ENCODE measurements at regions not wholly inside any gene's neighbourhood (a gene's known extent, or its start where the extent isn't known, plus 50 kb on each side); places are given as distances from the start of the nearest gene placed in this dataset.
"Not testable (repeated sequence)": the region's sequence is repeated elsewhere in the genome, so short reads cannot be mapped to it uniquely, and the experiment has no call there.

- Histone ChIP-seq H3K36me3 (no peaks in the 10 kb centered on the region), H3K27me3 (no peaks in the 10 kb centered on the region), H3K9me3 (peaks cover 0 to 4% (median 0%) of the 10 kb centered on the region in 11 donors), H3K4me3 (no peak overlapping the region), H3K4me1 (peaks cover 0 to 4% (median 0%) of the 10 kb centered on the region in 9 donors), H3K27ac (no peak overlapping the region)
- intact Hi-C loops (cut with DNase I) = no loop called here
- 74 to 84% methylated on average over 3 of the region's 3 CpGs for WGBS, 2 donors
- no peak for TF ChIP-seq CTCF (IDR thresholded peaks at IDR 0.05)
- DNase-seq (no peak), ATAC-seq (no peak)
These were observed 419.8 kb downstream of the NSUN3 start for GRCh38 chr3:94482686-94483085.

GRCh38 chr3:94483403-94483802 is 420.5 kb downstream of the NSUN3 start:
- no peak for TF ChIP-seq CTCF (IDR thresholded peaks at IDR 0.05)
- no peak for DNase-seq
- H3K27me3 ChIP-seq = no peaks in the 10 kb centered on the region
- no peak overlapping the region for H3K4me3 ChIP-seq
- intact Hi-C loops (cut with DNase I) = no loop called here
- no peaks in the 10 kb centered on the region for H3K36me3 ChIP-seq
- H3K9me3 ChIP-seq = peaks cover 0 to 3% (median 0%) of the 10 kb centered on the region in 11 donors
- H3K27ac ChIP-seq = no peak overlapping the region
- peaks cover 0 to 4% (median 0%) of the 10 kb centered on the region in 9 donors for H3K4me1 ChIP-seq
- ATAC-seq = no peak
- WGBS, 2 donors = 66 to 88% methylated on average over 2 of the region's 2 CpGs

- no peak overlapping the region for H3K4me3 ChIP-seq
- H3K27me3 ChIP-seq = no peaks in the 10 kb centered on the region
- intact Hi-C loops (cut with DNase I) = no loop called here
- ATAC-seq (no peak), DNase-seq (no peak)
- no peaks in the 10 kb centered on the region for H3K9me3 ChIP-seq
- TF ChIP-seq CTCF (IDR thresholded peaks at IDR 0.05) = no peak
- no peaks in the 10 kb centered on the region for H3K36me3 ChIP-seq
- no peaks in the 10 kb centered on the region for H3K4me1 ChIP-seq
- no peak overlapping the region for H3K27ac ChIP-seq
These were observed 432.1 kb downstream of the NSUN3 start for GRCh38 chr3:94494992-94495391.

- DNase-seq (no peak), ATAC-seq (no peak)
- peaks cover 0 to 22% (median 5%) of the 10 kb centered on the region in 11 donors for H3K9me3 ChIP-seq
- H3K4me1 ChIP-seq = no peaks in the 10 kb centered on the region
- no peak for TF ChIP-seq CTCF (IDR thresholded peaks at IDR 0.05)
- no peak overlapping the region for H3K27ac ChIP-seq
- intact Hi-C loops (cut with DNase I) = no loop called here
- H3K4me3 ChIP-seq = no peak overlapping the region
- no peaks in the 10 kb centered on the region for H3K36me3 ChIP-seq
- no peaks in the 10 kb centered on the region for H3K27me3 ChIP-seq
- WGBS, 2 donors = 63 to 69% methylated on average over 3 of the region's 3 CpGs
These were observed 437.3 kb downstream of the NSUN3 start for GRCh38 chr3:94500146-94500545.

- intact Hi-C loops (cut with DNase I); H3K27me3 ChIP-seq; H3K27ac ChIP-seq; H3K4me3 ChIP-seq; ATAC-seq; H3K36me3 ChIP-seq; DNase-seq; H3K4me1 ChIP-seq: not testable (repeated sequence)
- WGBS, 2 donors = 96 to 98% methylated on average over 25 of the region's 25 CpGs
- peaks cover 0 to 24% (median 5%) of the 10 kb centered on the region in 11 donors for H3K9me3 ChIP-seq
These were observed 444.5 kb downstream of the NSUN3 start for GRCh38 chr3:94507354-94507753.

All from heart right ventricle (tissue), 16 donors.